DND-41 (cell line): ENCODE measurements at regions not wholly inside any gene's neighbourhood (a gene's known extent, or its start where the extent isn't known, plus 50 kb on each side); places are given as distances from the start of the nearest gene placed in this dataset.
A peak's percentile ranks its signal among the peaks of the same experiment; 100 is the strongest.

ENCODE experiments used
- ATAC-seq: fragments of 200-7000 bp; cut with Tn5 transposase; 3 replicates; pipeline ENCODE4 v1.9.1; 2021; ENCODE audit warnings: low read depth; ENCODE audit not compliant: insufficient read depth
- DNase-seq: peaks from one replicate; pipeline ENCODE4 v3.0.0-alpha.2; 2020
- H2AFZ ChIP-seq: 2 replicates; pipeline ENCODE4 v1.6.0; 2012; ENCODE audit warnings: low read depth, low read length
- H3K27ac ChIP-seq: 2 replicates; pipeline ENCODE4 v1.5.1; 2012; ENCODE audit warnings: low read length, inconsistent platforms
- H3K27me3 ChIP-seq: fragments of 200-600 bp; sonication (generic); 2 replicates; pipeline ENCODE4 v1.6.0; 2012; ENCODE audit warnings: low read length, mild to moderate bottlenecking, inconsistent platforms; ENCODE audit not compliant: insufficient read depth, poor library complexity
- H3K36me3 ChIP-seq: 2 replicates; pipeline ENCODE4 v1.5.1; 2012; ENCODE audit warnings: low read length, inconsistent platforms; ENCODE audit not compliant: insufficient read depth
- H3K4me1 ChIP-seq: 2 replicates; pipeline ENCODE4 v1.5.1; 2012; ENCODE audit warnings: mild to moderate bottlenecking, low read length; ENCODE audit not compliant: insufficient read depth
- H3K4me2 ChIP-seq: 2 replicates; pipeline ENCODE4 v1.6.0; 2012; ENCODE audit warnings: mild to moderate bottlenecking, moderate library complexity, low read length, inconsistent platforms; ENCODE audit not compliant: insufficient read depth
- H3K4me3 ChIP-seq, 2 experiments: fragments of 200-600 bp in 1 of 2; shearing (Covaris generic) in 1 of 2; 2 replicates each; pipeline ENCODE4 v1.5.1; 2012 to 2016; ENCODE audit warnings: inconsistent platforms in 2 of 2, low read length in 2 of 2, mild to moderate bottlenecking in 2 of 2, low read depth in 1 of 2, moderate library complexity in 1 of 2
- H3K79me2 ChIP-seq: 2 replicates; pipeline ENCODE4 v1.6.0; 2012; ENCODE audit warnings: low read length, inconsistent platforms; ENCODE audit not compliant: insufficient read depth
- H3K9ac ChIP-seq: 2 replicates; pipeline ENCODE4 v1.6.0; 2012; ENCODE audit warnings: low read depth, mild to moderate bottlenecking, inconsistent platforms, low read length, moderate library complexity
- H3K9me3 ChIP-seq: 2 replicates; pipeline ENCODE4 v1.5.1; 2012; ENCODE audit warnings: low read length, moderate library complexity, mild to moderate bottlenecking, inconsistent platforms; ENCODE audit not compliant: insufficient read depth, severe bottlenecking
- H4K20me1 ChIP-seq: 2 replicates; pipeline ENCODE4 v1.6.0; 2012; ENCODE audit warnings: low read length; ENCODE audit not compliant: insufficient read depth
- EZH2 ChIP-seq: IDR thresholded peaks from 3 replicates; pipeline ENCODE4 v1.6.1; 2012; ENCODE audit warnings: borderline replicate concordance, low read depth, mild to moderate bottlenecking, moderate library complexity, low read length, inconsistent platforms; ENCODE audit not compliant: severe bottlenecking
- TF ChIP-seq, protein P1 (sequence below): IDR thresholded peaks from 2 replicates; pipeline ENCODE4 v1.5.1; 2012; ENCODE audit warnings: borderline replicate concordance, low read length, moderate library complexity, mild to moderate bottlenecking; ENCODE audit not compliant: poor library complexity, severe bottlenecking; ENCODE audit errors: extremely low read depth

GRCh38 chr2:31813016-31813415 lies 197.8 kb downstream of the MEMO1 start:
- H3K9me3 ChIP-seq, result no peaks in the 10 kb centered on the region
- H3K79me2 ChIP-seq, result no peaks in the 10 kb centered on the region
- H3K36me3 ChIP-seq, result no peaks in the 10 kb centered on the region
- no peaks in the 10 kb centered on the region for H3K4me1 ChIP-seq
- H3K9ac ChIP-seq, result no peak overlapping the region
- H3K4me2 ChIP-seq, result no peak overlapping the region
- TF ChIP-seq, protein P1, sequence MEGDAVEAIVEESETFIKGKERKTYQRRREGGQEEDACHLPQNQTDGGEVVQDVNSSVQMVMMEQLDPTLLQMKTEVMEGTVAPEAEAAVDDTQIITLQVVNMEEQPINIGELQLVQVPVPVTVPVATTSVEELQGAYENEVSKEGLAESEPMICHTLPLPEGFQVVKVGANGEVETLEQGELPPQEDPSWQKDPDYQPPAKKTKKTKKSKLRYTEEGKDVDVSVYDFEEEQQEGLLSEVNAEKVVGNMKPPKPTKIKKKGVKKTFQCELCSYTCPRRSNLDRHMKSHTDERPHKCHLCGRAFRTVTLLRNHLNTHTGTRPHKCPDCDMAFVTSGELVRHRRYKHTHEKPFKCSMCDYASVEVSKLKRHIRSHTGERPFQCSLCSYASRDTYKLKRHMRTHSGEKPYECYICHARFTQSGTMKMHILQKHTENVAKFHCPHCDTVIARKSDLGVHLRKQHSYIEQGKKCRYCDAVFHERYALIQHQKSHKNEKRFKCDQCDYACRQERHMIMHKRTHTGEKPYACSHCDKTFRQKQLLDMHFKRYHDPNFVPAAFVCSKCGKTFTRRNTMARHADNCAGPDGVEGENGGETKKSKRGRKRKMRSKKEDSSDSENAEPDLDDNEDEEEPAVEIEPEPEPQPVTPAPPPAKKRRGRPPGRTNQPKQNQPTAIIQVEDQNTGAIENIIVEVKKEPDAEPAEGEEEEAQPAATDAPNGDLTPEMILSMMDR, result no peak
- no peak for TF ChIP-seq EZH2
- no peak overlapping the region for H3K4me3 ChIP-seq
- ATAC-seq, result no peak
- DNase-seq, result no peak
- no peak overlapping the region for H2AFZ ChIP-seq
- H4K20me1 ChIP-seq, result no peaks in the 10 kb centered on the region
- H3K27ac ChIP-seq, result no peak overlapping the region
- H3K27me3 ChIP-seq, result no peaks in the 10 kb centered on the region

- no peaks in the 10 kb centered on the region for H3K79me2 ChIP-seq
- no peaks in the 10 kb centered on the region for H3K27me3 ChIP-seq
- no peak overlapping the region for H3K9ac ChIP-seq
- H3K4me3 ChIP-seq, result no peak overlapping the region
- H3K27ac ChIP-seq, result no peak overlapping the region
- no peaks in the 10 kb centered on the region for H3K36me3 ChIP-seq
- no peaks in the 10 kb centered on the region for H4K20me1 ChIP-seq
- H3K9me3 ChIP-seq, result no peaks in the 10 kb centered on the region
- ATAC-seq (peak; percentile 67; the same call in 2 of the 3 replicates), DNase-seq (no peak)
- TF ChIP-seq, protein P1, result no peak
- TF ChIP-seq EZH2, result no peak
- H3K4me2 ChIP-seq, result no peak overlapping the region
- no peaks in the 10 kb centered on the region for H3K4me1 ChIP-seq
- H2AFZ ChIP-seq, result peak overlapping the region; percentile 38; the same call in 1 of the 2 replicates
Observed at GRCh38 chr2:31812051-31812798, 198.6 kb downstream of the MEMO1 start.

DNA sequence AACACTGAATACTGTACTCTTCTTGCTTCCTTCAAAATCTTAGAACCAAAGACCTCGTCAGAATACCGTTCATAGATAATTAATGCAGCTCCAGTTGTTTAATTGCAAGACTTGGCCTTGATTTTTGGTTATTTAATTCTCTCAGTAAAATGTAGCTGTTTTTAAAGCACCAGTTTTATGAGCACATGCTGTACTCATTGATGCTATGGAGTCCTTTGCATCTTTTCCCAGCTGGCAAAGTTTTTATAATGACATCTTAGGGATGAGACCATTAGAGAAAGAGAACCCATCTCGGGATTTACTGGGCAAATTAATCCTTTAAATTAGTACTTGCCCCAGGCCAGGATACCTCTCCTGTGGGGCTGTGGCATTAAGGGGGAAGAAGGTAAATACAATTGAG lies 199.3 kb downstream of the MEMO1 start:
- no peak for DNase-seq
- Histone ChIP-seq H3K27ac (no peak overlapping the region), H3K79me2 (no peaks in the 10 kb centered on the region), H4K20me1 (no peaks in the 10 kb centered on the region), H3K27me3 (no peaks in the 10 kb centered on the region), H2AFZ (no peak overlapping the region), H3K4me2 (no peak overlapping the region), H3K9ac (no peak overlapping the region), H3K9me3 (no peaks in the 10 kb centered on the region), H3K36me3 (no peaks in the 10 kb centered on the region), H3K4me3 (no peak overlapping the region), H3K4me1 (no peaks in the 10 kb centered on the region)
- no peak for TF ChIP-seq EZH2
- TF ChIP-seq, protein P1, result no peak
- ATAC-seq, result no peak
